H1 (cell line): ENCODE measurements at regions not wholly inside any gene's neighbourhood (a gene's known extent, or its start where the extent isn't known, plus 50 kb on each side); places are given as distances from the start of the nearest gene placed in this dataset.

Experiments
- CTCF ChIA-PET: fragments of 300-600 bp; sonication (Branson Sonifier 250); formaldehyde crosslinking; loops from one replicate; lab custom pipeline; 2021; ENCODE audit not compliant: partially characterized antibody; lab: Charles Lee
- POLR2A ChIA-PET: fragments of 300-600 bp; sonication (Branson Sonifier 250); formaldehyde crosslinking; loops from one replicate; lab custom pipeline; 2021; ENCODE audit warnings: inconsistent platforms; ENCODE audit not compliant: partially characterized antibody; lab: Charles Lee
- DNase-seq, 2 experiments: peaks; one replicate each; pipeline versions ENCODE4 v3.0.0 to v3.0.0-alpha.2; 2010 to 2022; ENCODE audit warnings: low spot score in 2 of 2, low read depth in 1 of 2, mixed read lengths in 1 of 2
- FAIRE-seq: peaks from 2 replicates; lab custom pipeline; 2011; peaks lifted over from hg19 to GRCh38; lab: Jason Lieb, UNC
- H2AFZ ChIP-seq: 2 replicates; pipeline ENCODE4 v1.8.1; 2012; ENCODE audit warnings: low read length, inconsistent platforms
- H2AK5ac ChIP-seq: 2 replicates; pipeline ENCODE4 v1.6.1; 2013; ENCODE audit warnings: low read depth, low read length
- H2BK120ac ChIP-seq: replicated peaks from 2 replicates; pipeline ENCODE3; 2013; ENCODE audit warnings: low read depth, low read length, inconsistent platforms
- H2BK12ac ChIP-seq: 2 replicates; pipeline ENCODE4 v1.6.1; 2013; ENCODE audit warnings: low read depth, low read length
- H2BK15ac ChIP-seq: 2 replicates; pipeline ENCODE4 v1.6.1; 2013; ENCODE audit warnings: low read length
- H2BK20ac ChIP-seq: 2 replicates; pipeline ENCODE4 v1.6.1; 2013; ENCODE audit warnings: low read length
- H2BK5ac ChIP-seq: 2 replicates; pipeline ENCODE4 v1.6.1; 2013; ENCODE audit warnings: low read depth, low read length
- H3K14ac ChIP-seq: 2 replicates; pipeline ENCODE4 v1.6.1; 2013; ENCODE audit warnings: inconsistent platforms; ENCODE audit not compliant: insufficient read length
- H3K18ac ChIP-seq: 2 replicates; pipeline ENCODE4 v1.6.1; 2013; ENCODE audit warnings: low read length; ENCODE audit errors: extremely low read depth
- H3K23ac ChIP-seq: 2 replicates; pipeline ENCODE4 v1.6.1; 2013; ENCODE audit warnings: inconsistent platforms; ENCODE audit not compliant: insufficient read length
- H3K23me2 ChIP-seq: 2 replicates; pipeline ENCODE4 v1.6.1; 2013; ENCODE audit warnings: low read depth, low read length
- H3K27ac ChIP-seq: 2 replicates; pipeline ENCODE4 v1.6.1; 2011; ENCODE audit warnings: low read depth, low read length, inconsistent platforms
- H3K27me3 ChIP-seq, 4 experiments: replicated peaks in 1 of 4; 1 replicate in 1 of 4; 2 replicates in 3 of 4; pipeline versions ENCODE4 v1.6.1 to v1.8.1; 2011 to 2013; ENCODE audit warnings: low read length in 3 of 4, mild to moderate bottlenecking in 3 of 4, inconsistent platforms in 2 of 4, mixed read lengths in 2 of 4, moderate library complexity in 1 of 4; ENCODE audit not compliant: control insufficient read depth in 3 of 4, insufficient read depth in 3 of 4; ENCODE audit errors: extremely low read depth in 1 of 4
- H3K36me3 ChIP-seq, 4 experiments: 2 replicates each; pipeline versions ENCODE4 v1.6.1 to v1.8.1; 2011 to 2013; ENCODE audit warnings: mild to moderate bottlenecking in 4 of 4, low read length in 3 of 4, moderate library complexity in 2 of 4, control low read depth in 1 of 4, inconsistent platforms in 1 of 4; ENCODE audit not compliant: insufficient read depth in 4 of 4, control insufficient read depth in 2 of 4
- H3K4ac ChIP-seq: replicated peaks from 2 replicates; pipeline ENCODE3; 2013; ENCODE audit warnings: low read length, low read depth, mixed read lengths, inconsistent platforms; ENCODE audit not compliant: insufficient read length
- H3K4me1 ChIP-seq, 4 experiments: replicated peaks in 1 of 4; 1 replicate in 1 of 4; 2 replicates in 3 of 4; pipeline versions ENCODE4 v1.6.1 to v1.8.1; 2011 to 2013; ENCODE audit warnings: low read length in 3 of 4, inconsistent platforms in 2 of 4, mixed read lengths in 1 of 4; ENCODE audit not compliant: insufficient read depth in 4 of 4, control insufficient read depth in 3 of 4
- H3K4me2 ChIP-seq, 2 experiments: 2 replicates each; pipeline versions ENCODE4 v1.6.1 to v1.8.1; 2011 to 2013; ENCODE audit warnings: low read depth in 2 of 2, low read length in 2 of 2, control low read depth in 1 of 2, inconsistent platforms in 1 of 2, mild to moderate bottlenecking in 1 of 2; ENCODE audit not compliant: insufficient read depth in 1 of 2
- H3K4me3 ChIP-seq, 4 experiments: fragments of 200-600, 300-600 bp in 1 of 4; sonication (generic), shearing (Covaris generic), sonication (Bioruptor Twin) in 1 of 4; 2 replicates each; pipeline versions ENCODE4 v1.5.1 to v1.8.1; 2011 to 2016; ENCODE audit warnings: low read length in 4 of 4, low read depth in 3 of 4, control low read depth in 2 of 4, inconsistent platforms in 2 of 4, mild to moderate bottlenecking in 2 of 4, mixed read lengths in 1 of 4, moderate library complexity in 1 of 4; ENCODE audit not compliant: insufficient read depth in 2 of 4; ENCODE audit errors: extremely low read depth in 1 of 4
- H3K56ac ChIP-seq: replicated peaks from 2 replicates; pipeline ENCODE3; 2013; ENCODE audit warnings: low read depth, mild to moderate bottlenecking, mixed read lengths, low read length, inconsistent platforms; ENCODE audit not compliant: insufficient read length
- H3K79me1 ChIP-seq: 2 replicates; pipeline ENCODE4 v1.6.1; 2013; ENCODE audit warnings: low read depth, low read length, control low read depth
- H3K79me2 ChIP-seq, 2 experiments: 2 replicates each; pipeline versions ENCODE4 v1.6.1 to v1.8.1; 2012 to 2013; ENCODE audit warnings: low read length in 2 of 2, mild to moderate bottlenecking in 2 of 2, inconsistent platforms in 1 of 2; ENCODE audit not compliant: insufficient read depth in 2 of 2, control insufficient read depth in 1 of 2
- H3K9ac ChIP-seq, 4 experiments: replicated peaks in 1 of 4; 1 replicate in 1 of 4; 2 replicates in 3 of 4; pipeline versions ENCODE4 v1.6.1 to v1.8.1; 2011 to 2013; ENCODE audit warnings: low read depth in 3 of 4, low read length in 3 of 4, control low read depth in 2 of 4, mild to moderate bottlenecking in 2 of 4, moderate library complexity in 2 of 4, inconsistent platforms in 1 of 4; ENCODE audit errors: extremely low read depth in 1 of 4
- H3K9me3 ChIP-seq, 2 experiments: 2 replicates each; pipeline versions ENCODE4 v1.6.1 to v1.8.1; 2012 to 2013; ENCODE audit warnings: mild to moderate bottlenecking in 2 of 2, moderate library complexity in 2 of 2, control low read depth in 1 of 2, inconsistent platforms in 1 of 2, low read depth in 1 of 2, low read length in 1 of 2, mixed read lengths in 1 of 2; ENCODE audit not compliant: insufficient read depth in 2 of 2
- H4K20me1 ChIP-seq, 2 experiments: replicated peaks in 1 of 2; 2 replicates each; pipeline versions ENCODE3 to v1.8.1; 2011 to 2013; ENCODE audit warnings: inconsistent platforms in 2 of 2, low read length in 2 of 2, mild to moderate bottlenecking in 1 of 2; ENCODE audit not compliant: insufficient read depth in 2 of 2, control insufficient read depth in 1 of 2
- H4K5ac ChIP-seq: 2 replicates; pipeline ENCODE4 v1.6.1; 2013; ENCODE audit warnings: low read length, low read depth, mixed read lengths, inconsistent platforms; ENCODE audit not compliant: insufficient read length
- H4K8ac ChIP-seq: 2 replicates; pipeline ENCODE4 v1.8.0; 2013; ENCODE audit warnings: mild to moderate bottlenecking, moderate library complexity, low read length, inconsistent platforms; ENCODE audit not compliant: insufficient read depth; ENCODE audit errors: extremely low read depth
- H4K91ac ChIP-seq: replicated peaks from 2 replicates; pipeline ENCODE3; 2013; ENCODE audit warnings: low read length, mixed read lengths, inconsistent platforms; ENCODE audit not compliant: insufficient read length
- GABPA ChIP-seq: IDR thresholded peaks from 2 replicates; pipeline ENCODE4 v1.6.1; 2011; ENCODE audit warnings: mild to moderate bottlenecking, low read length, moderate library complexity, borderline replicate concordance; ENCODE audit not compliant: insufficient read depth
- HDAC6 ChIP-seq: IDR thresholded peaks from one replicate; pipeline ENCODE4 v1.7.1; 2012; ENCODE audit warnings: low read depth, mild to moderate bottlenecking, inconsistent platforms, low read length, moderate library complexity
- MAFK ChIP-seq: IDR thresholded peaks from 2 replicates; pipeline ENCODE4 v1.6.1; 2012; ENCODE audit warnings: low read depth, mild to moderate bottlenecking, improper control_type of control experiment, low read length
- POLR2AphosphoS5 ChIP-seq: IDR thresholded peaks from 2 replicates; pipeline ENCODE4 v1.6.1; 2011; ENCODE audit warnings: low read depth, low read length
- RFX5 ChIP-seq: IDR thresholded peaks from 2 replicates; pipeline ENCODE4 v1.6.1; 2011; ENCODE audit warnings: low read depth, low read length, improper control_type of control experiment, borderline replicate concordance
- SRF ChIP-seq: IDR thresholded peaks from 2 replicates; pipeline ENCODE4 v1.6.1; 2011; ENCODE audit warnings: mild to moderate bottlenecking, low read depth, low read length, moderate library complexity
- TEAD4 ChIP-seq: IDR thresholded peaks from 2 replicates; pipeline ENCODE4 v1.6.1; 2012; ENCODE audit warnings: low read depth, low read length, inconsistent platforms, mixed read lengths
- WGBS, 2 experiments: shearing (Covaris generic) in 1 of 2; methylation state at CpG; one replicate each; pipeline versions ENCODE4 v1.1.6 to v1.1.7; 2013 to 2015; ENCODE audit warnings: low lambda C conversion rate in 2 of 2, mixed read lengths in 2 of 2, inconsistent platforms in 1 of 2, low coverage in 1 of 2, missing lambda C conversion rate in 1 of 2; ENCODE audit not compliant: insufficient replicate concordance in 2 of 2, insufficient coverage in 1 of 2, insufficient read length in 1 of 2; ENCODE audit errors: extremely low coverage in 1 of 2, missing lambda C conversion rate in 1 of 2; 5-methylcytosine and 5-hydroxymethylcytosine counted together
- TF ChIP-seq, protein P1 (sequence below): IDR thresholded peaks from 2 replicates; pipeline ENCODE4 v1.6.1; 2012; ENCODE audit warnings: inconsistent platforms

- Histone ChIP-seq H3K23me2 (no peaks in the 10 kb centered on the region), H4K8ac (no peak overlapping the region), H3K4me1 (no peaks in the 10 kb centered on the region), H3K36me3 (no peaks in the 10 kb centered on the region), H3K9ac (no peak overlapping the region), H3K9me3 (no peaks in the 10 kb centered on the region), H3K4me3 (no peak overlapping the region), H3K14ac (no peak overlapping the region), H2AFZ (no peak overlapping the region), H3K4ac (no peak overlapping the region), H4K20me1 (no peaks in the 10 kb centered on the region), H2BK5ac (no peak overlapping the region), H3K27me3 (no peaks in the 10 kb centered on the region), H3K56ac (no peak overlapping the region), H3K18ac (no peak overlapping the region), H3K23ac (no peak overlapping the region), H3K79me2 (no peaks in the 10 kb centered on the region), H2BK20ac (no peak overlapping the region), H2BK120ac (no peak overlapping the region), H3K79me1 (no peaks in the 10 kb centered on the region), H3K27ac (no peak overlapping the region), H2AK5ac (no peak overlapping the region), H2BK12ac (no peak overlapping the region), H4K5ac (no peak overlapping the region), H2BK15ac (no peak overlapping the region), H3K4me2 (no peak overlapping the region), H4K91ac (no peak overlapping the region)
- FAIRE-seq (no peak), DNase-seq (no peak)
- WGBS, 2 experiments, result 69% methylated on average over 1 of the region's 1 CpG; no CpG with 5 or more reads in 1 of the 2 experiments
- no peak for TF ChIP-seq SRF
- no peak for TF ChIP-seq TEAD4
- TF ChIP-seq GABPA, result no peak
- no peak for TF ChIP-seq MAFK
- TF ChIP-seq HDAC6, result no peak
- TF ChIP-seq POLR2AphosphoS5, result no peak
- no peak for TF ChIP-seq RFX5
- TF ChIP-seq, protein P1, sequence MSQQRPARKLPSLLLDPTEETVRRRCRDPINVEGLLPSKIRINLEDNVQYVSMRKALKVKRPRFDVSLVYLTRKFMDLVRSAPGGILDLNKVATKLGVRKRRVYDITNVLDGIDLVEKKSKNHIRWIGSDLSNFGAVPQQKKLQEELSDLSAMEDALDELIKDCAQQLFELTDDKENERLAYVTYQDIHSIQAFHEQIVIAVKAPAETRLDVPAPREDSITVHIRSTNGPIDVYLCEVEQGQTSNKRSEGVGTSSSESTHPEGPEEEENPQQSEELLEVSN, result no peak
- POLR2A ChIA-PET, result no interaction called here
- CTCF ChIA-PET, result interaction anchor here (1.2 kb wide), 1 partner anchor 9 kb away, joined by 3 read pairs; no protein-coding TSS in a partner anchor
Measured at GRCh38 chr11:96758957-96759356, 369.1 kb downstream of the JRKL start.
